Astrocyte (in vitro differentiated cells and primary cell): ENCODE measurements at regions not wholly inside any gene's neighbourhood (a gene's known extent, or its start where the extent isn't known, plus 50 kb on each side); places are given as distances from the start of the nearest gene placed in this dataset.

Source experiments
- EZH2 ChIP-seq: IDR thresholded peaks from 2 replicates; pipeline ENCODE4 v1.6.1; 2012; ENCODE audit warnings: mild to moderate bottlenecking, low read length, inconsistent platforms; ENCODE audit not compliant: insufficient read depth
- TF ChIP-seq, protein P1 (sequence below): IDR thresholded peaks from 2 replicates; pipeline ENCODE4 v1.5.1; 2011; ENCODE audit warnings: low read depth, mild to moderate bottlenecking, inconsistent platforms, low read length, moderate library complexity; ENCODE audit not compliant: insufficient read depth

DNA sequence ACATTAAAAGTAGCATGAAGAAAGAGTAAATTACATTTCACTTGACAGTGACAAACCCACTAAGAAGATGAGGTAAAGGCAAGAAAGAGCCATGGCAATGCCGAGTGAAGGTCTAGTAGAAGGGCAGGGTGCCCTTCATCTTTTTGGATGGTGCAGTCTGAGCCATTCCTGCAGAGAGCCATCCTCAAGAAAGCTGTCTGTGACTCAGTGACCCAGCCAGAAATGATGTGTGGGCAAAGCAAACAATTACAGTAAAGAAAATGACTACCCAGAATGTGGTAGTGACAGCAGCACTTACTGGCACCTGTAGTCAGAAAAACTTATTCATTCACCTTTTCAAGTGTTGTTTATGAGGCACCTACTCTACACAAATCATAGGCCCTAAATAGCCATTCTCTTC, 281.7 kb downstream of the DUSP6 start:
- TF ChIP-seq, protein P1, sequence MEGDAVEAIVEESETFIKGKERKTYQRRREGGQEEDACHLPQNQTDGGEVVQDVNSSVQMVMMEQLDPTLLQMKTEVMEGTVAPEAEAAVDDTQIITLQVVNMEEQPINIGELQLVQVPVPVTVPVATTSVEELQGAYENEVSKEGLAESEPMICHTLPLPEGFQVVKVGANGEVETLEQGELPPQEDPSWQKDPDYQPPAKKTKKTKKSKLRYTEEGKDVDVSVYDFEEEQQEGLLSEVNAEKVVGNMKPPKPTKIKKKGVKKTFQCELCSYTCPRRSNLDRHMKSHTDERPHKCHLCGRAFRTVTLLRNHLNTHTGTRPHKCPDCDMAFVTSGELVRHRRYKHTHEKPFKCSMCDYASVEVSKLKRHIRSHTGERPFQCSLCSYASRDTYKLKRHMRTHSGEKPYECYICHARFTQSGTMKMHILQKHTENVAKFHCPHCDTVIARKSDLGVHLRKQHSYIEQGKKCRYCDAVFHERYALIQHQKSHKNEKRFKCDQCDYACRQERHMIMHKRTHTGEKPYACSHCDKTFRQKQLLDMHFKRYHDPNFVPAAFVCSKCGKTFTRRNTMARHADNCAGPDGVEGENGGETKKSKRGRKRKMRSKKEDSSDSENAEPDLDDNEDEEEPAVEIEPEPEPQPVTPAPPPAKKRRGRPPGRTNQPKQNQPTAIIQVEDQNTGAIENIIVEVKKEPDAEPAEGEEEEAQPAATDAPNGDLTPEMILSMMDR = no peak
- TF ChIP-seq EZH2 = no peak
